ENCODE measurements at regions not wholly inside any gene's neighbourhood (a gene's known extent, or its start where the extent isn't known, plus 50 kb on each side); places are given as distances from the start of the nearest gene placed in this dataset.
"Not testable (repeated sequence)": the region's sequence is repeated elsewhere in the genome, so short reads cannot be mapped to it uniquely, and the experiment has no call there.

- ChIA-PET CTCF (no interaction called here), RAD21 (ENCODE audit: low non-redundant PET in 1 of 2, low total read pairs in 2 of 2, uncharacterized antibody in 2 of 2, unreplicated experiment in 2 of 2) (no interaction called here), POLR2A (no interaction called here)
- Histone ChIP-seq H3K4me1 (ENCODE audit: control insufficient read depth in 1 of 2, insufficient read depth in 2 of 2, low read length in 2 of 2) (no peaks in the 10 kb centered on the region), H2AFZ (ENCODE audit: low read depth, low read length, poor library complexity, severe bottlenecking) (no peak overlapping the region), H3K4me3 (replicated peaks in 1 of 2; ENCODE audit: low read depth in 1 of 2, low read length in 2 of 2) (no peak overlapping the region), H3K9me3 (ENCODE audit: control insufficient read depth in 1 of 2, insufficient read depth in 1 of 2, low read depth in 1 of 2, low read length in 2 of 2) (no peaks in the 10 kb centered on the region), H3K79me2 (ENCODE audit: insufficient read depth, low read length) (no peaks in the 10 kb centered on the region), H3K27ac (ENCODE audit: low read depth, low read length) (no peak overlapping the region), H3K9ac (ENCODE audit: low read length) (no peak overlapping the region), H3K4me2 (ENCODE audit: low read length) (no peak overlapping the region), H3K9me2 (ENCODE audit: insufficient read depth) (no peaks in the 10 kb centered on the region), H4K20me1 (ENCODE audit: insufficient read depth) (no peaks in the 10 kb centered on the region), H3K36me3 (ENCODE audit: control insufficient read depth in 1 of 2, insufficient read depth in 2 of 2, low read length in 2 of 2) (no peaks in the 10 kb centered on the region), H3K27me3 (ENCODE audit: insufficient read depth, low read length) (no peaks in the 10 kb centered on the region)
- intact Hi-C loops (cut with micrococcal nuclease) = no loop called here
- BruUV-seq (replicated peaks) = no TSS peak
- no peak for TF ChIP-seq EGR1 (IDR thresholded peaks at IDR 0.05; ENCODE audit: low read depth)
- ATAC-seq (no peak), DNase-seq (ENCODE audit: low read depth, low spot score) (no peak)
Measured at GRCh38 chr2:146540271-146540932, 1304.4 kb upstream of the ACVR2A start.

- RAD21 ChIA-PET (ENCODE audit: low non-redundant PET in 1 of 2, low total read pairs in 2 of 2, uncharacterized antibody in 2 of 2, unreplicated experiment in 2 of 2); H3K4me2 ChIP-seq (ENCODE audit: low read length); CTCF ChIA-PET; H3K36me3 ChIP-seq (ENCODE audit: control insufficient read depth in 1 of 2, insufficient read depth in 2 of 2, low read length in 2 of 2); ATAC-seq; intact Hi-C loops (cut with micrococcal nuclease); POLR2A ChIA-PET; DNase-seq (ENCODE audit: low read depth, low spot score); H3K79me2 ChIP-seq (ENCODE audit: insufficient read depth, low read length); H3K4me1 ChIP-seq (ENCODE audit: control insufficient read depth in 1 of 2, insufficient read depth in 2 of 2, low read length in 2 of 2); H3K27me3 ChIP-seq (ENCODE audit: insufficient read depth, low read length); H3K9me3 ChIP-seq (ENCODE audit: control insufficient read depth in 1 of 2, insufficient read depth in 1 of 2, low read depth in 1 of 2, low read length in 2 of 2); H2AFZ ChIP-seq (ENCODE audit: low read depth, low read length, poor library complexity, severe bottlenecking); H3K4me3 ChIP-seq (replicated peaks in 1 of 2; ENCODE audit: low read depth in 1 of 2, low read length in 2 of 2); H3K27ac ChIP-seq (ENCODE audit: low read depth, low read length); H3K9me2 ChIP-seq (ENCODE audit: insufficient read depth); H3K9ac ChIP-seq (ENCODE audit: low read length); BruUV-seq (replicated peaks); H4K20me1 ChIP-seq (ENCODE audit: insufficient read depth): not testable (repeated sequence)
Measured at GRCh38 chr2:146539739-146540138, 1305.1 kb upstream of the ACVR2A start.

DNA sequence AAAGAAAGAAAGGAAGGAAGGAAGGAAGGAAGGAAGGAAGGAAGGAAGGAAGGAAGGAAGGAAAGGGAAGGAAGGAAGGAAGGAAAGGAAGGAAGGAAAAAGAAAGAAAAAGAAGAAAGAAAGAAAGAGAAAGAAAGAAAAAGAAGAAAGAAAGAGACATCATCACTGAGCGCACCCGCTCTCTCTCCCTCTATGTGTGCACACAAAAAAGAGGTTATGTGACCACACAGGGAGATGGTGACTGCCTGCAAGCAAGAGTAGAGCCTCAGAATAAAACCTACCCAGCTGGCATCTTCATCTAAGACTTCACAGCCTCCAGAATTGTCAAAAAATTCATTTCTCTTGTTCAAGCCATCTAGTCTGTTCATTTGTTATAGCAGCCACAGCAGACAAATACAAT, 1307.4 kb upstream of the ACVR2A start:
- H3K27ac ChIP-seq (ENCODE audit: low read depth, low read length) = no peak overlapping the region
- no peaks in the 10 kb centered on the region for H3K79me2 ChIP-seq (ENCODE audit: insufficient read depth, low read length)
- no peak overlapping the region for H2AFZ ChIP-seq (ENCODE audit: low read depth, low read length, poor library complexity, severe bottlenecking)
- H3K27me3 ChIP-seq (ENCODE audit: insufficient read depth, low read length) = no peaks in the 10 kb centered on the region
- DNase-seq (ENCODE audit: low read depth, low spot score) = no peak
- ChIA-PET POLR2A (no interaction called here), RAD21 (ENCODE audit: low non-redundant PET in 1 of 2, low total read pairs in 2 of 2, uncharacterized antibody in 2 of 2, unreplicated experiment in 2 of 2) (no interaction called here), CTCF (no interaction called here)
- H4K20me1 ChIP-seq (ENCODE audit: insufficient read depth) = no peaks in the 10 kb centered on the region
- H3K4me1 ChIP-seq (ENCODE audit: control insufficient read depth in 1 of 2, insufficient read depth in 2 of 2, low read length in 2 of 2) = no peaks in the 10 kb centered on the region
- intact Hi-C loops (cut with micrococcal nuclease) = no loop called here
- H3K9me2 ChIP-seq (ENCODE audit: insufficient read depth) = no peaks in the 10 kb centered on the region
- H3K36me3 ChIP-seq (ENCODE audit: control insufficient read depth in 1 of 2, insufficient read depth in 2 of 2, low read length in 2 of 2) = no peaks in the 10 kb centered on the region
- no peak overlapping the region for H3K4me3 ChIP-seq (replicated peaks in 1 of 2; ENCODE audit: low read depth in 1 of 2, low read length in 2 of 2)
- no peak overlapping the region for H3K9ac ChIP-seq (ENCODE audit: low read length)
- no TSS peak for BruUV-seq (replicated peaks)
- no peak overlapping the region for H3K4me2 ChIP-seq (ENCODE audit: low read length)
- H3K9me3 ChIP-seq (ENCODE audit: control insufficient read depth in 1 of 2, insufficient read depth in 1 of 2, low read depth in 1 of 2, low read length in 2 of 2) = no peaks in the 10 kb centered on the region
- ATAC-seq = no peak
- TF ChIP-seq, protein P1, sequence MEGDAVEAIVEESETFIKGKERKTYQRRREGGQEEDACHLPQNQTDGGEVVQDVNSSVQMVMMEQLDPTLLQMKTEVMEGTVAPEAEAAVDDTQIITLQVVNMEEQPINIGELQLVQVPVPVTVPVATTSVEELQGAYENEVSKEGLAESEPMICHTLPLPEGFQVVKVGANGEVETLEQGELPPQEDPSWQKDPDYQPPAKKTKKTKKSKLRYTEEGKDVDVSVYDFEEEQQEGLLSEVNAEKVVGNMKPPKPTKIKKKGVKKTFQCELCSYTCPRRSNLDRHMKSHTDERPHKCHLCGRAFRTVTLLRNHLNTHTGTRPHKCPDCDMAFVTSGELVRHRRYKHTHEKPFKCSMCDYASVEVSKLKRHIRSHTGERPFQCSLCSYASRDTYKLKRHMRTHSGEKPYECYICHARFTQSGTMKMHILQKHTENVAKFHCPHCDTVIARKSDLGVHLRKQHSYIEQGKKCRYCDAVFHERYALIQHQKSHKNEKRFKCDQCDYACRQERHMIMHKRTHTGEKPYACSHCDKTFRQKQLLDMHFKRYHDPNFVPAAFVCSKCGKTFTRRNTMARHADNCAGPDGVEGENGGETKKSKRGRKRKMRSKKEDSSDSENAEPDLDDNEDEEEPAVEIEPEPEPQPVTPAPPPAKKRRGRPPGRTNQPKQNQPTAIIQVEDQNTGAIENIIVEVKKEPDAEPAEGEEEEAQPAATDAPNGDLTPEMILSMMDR (IDR thresholded peaks at IDR 0.05 in 2 of 3, conservative IDR thresholded peaks at IDR 0.05 in 1 of 3; ENCODE audit: borderline replicate concordance in 1 of 3, insufficient read depth in 1 of 3, low read depth in 2 of 3, low read length in 2 of 3) = no peak
- no peak for TF ChIP-seq FOSL1 (IDR thresholded peaks at IDR 0.05; ENCODE audit: low read depth)
- TF ChIP-seq POLR2A (IDR thresholded peaks at IDR 0.05; ENCODE audit: borderline replicate concordance, extremely low read depth, insufficient read depth, insufficient read length) = no peak
- TF ChIP-seq ZFX (IDR thresholded peaks at IDR 0.05) = no peak
- no peak for TF ChIP-seq ATF3 (IDR thresholded peaks at IDR 0.05)
- no peak for TF ChIP-seq CEBPB (IDR thresholded peaks at IDR 0.05; ENCODE audit: low read depth)
- TF ChIP-seq SRF (IDR thresholded peaks at IDR 0.05; ENCODE audit: low read depth) = no peak
- no peak for TF ChIP-seq SIN3A (IDR thresholded peaks at IDR 0.05; ENCODE audit: low read depth)
- TF ChIP-seq ZBTB33 (IDR thresholded peaks at IDR 0.05; ENCODE audit: extremely low read depth, insufficient replicate concordance, low read length) = no peak
